ENCODE measurements at regions not wholly inside any gene's neighbourhood (a gene's known extent, or its start where the extent isn't known, plus 50 kb on each side); places are given as distances from the start of the nearest gene placed in this dataset.

DNA sequence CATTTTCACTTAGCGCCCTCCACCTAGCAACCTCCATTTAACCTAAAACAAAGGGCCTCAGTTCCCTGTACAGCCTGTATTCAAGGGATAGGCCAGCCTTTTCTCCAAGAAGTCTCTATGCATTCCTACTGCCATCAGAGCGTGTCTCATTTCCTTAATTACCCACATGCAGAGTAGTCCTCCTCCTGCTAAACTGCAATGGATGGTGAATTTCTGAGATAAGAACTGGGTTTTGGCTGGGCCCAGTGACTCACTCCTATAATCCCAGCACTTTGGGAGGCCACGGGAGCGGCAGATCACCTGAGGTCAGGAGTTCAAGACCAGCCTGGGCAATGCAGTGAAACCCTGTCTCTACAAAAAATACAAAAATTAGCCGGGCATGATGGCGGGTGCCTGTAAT lies 71.1 kb upstream of the GPR158 start:
- Histone ChIP-seq H3K27me3 (replicated peaks in 1 of 4; ENCODE audit: control insufficient read depth in 3 of 4, extremely low read depth in 1 of 4, insufficient read depth in 3 of 4, low read length in 3 of 4) (peaks cover 0 to 2% (median 0%) of the 10 kb centered on the region in 4 experiments; a peak in 1 of 7 replicates), H3K4me3 (ENCODE audit: extremely low read depth in 1 of 4, insufficient read depth in 2 of 4, low read depth in 3 of 4, low read length in 4 of 4) (no peak overlapping the region), H2BK5ac (ENCODE audit: low read depth, low read length) (no peak overlapping the region), H3K4ac (replicated peaks; ENCODE audit: insufficient read length, low read depth, low read length) (no peak overlapping the region), H2BK20ac (ENCODE audit: low read length) (no peak overlapping the region), H3K23me2 (ENCODE audit: low read depth, low read length) (no peaks in the 10 kb centered on the region), H4K8ac (ENCODE audit: extremely low read depth, insufficient read depth, low read length) (no peak overlapping the region), H2AK5ac (ENCODE audit: low read depth, low read length) (no peak overlapping the region), H3K9ac (replicated peaks in 1 of 4; ENCODE audit: extremely low read depth in 1 of 4, low read depth in 3 of 4, low read length in 3 of 4) (no peak overlapping the region), H4K5ac (ENCODE audit: insufficient read length, low read depth, low read length) (no peak overlapping the region), H3K36me3 (ENCODE audit: control insufficient read depth in 2 of 4, insufficient read depth in 4 of 4, low read length in 3 of 4) (no peaks in the 10 kb centered on the region), H4K20me1 (replicated peaks in 1 of 2; ENCODE audit: control insufficient read depth in 1 of 2, insufficient read depth in 2 of 2, low read length in 2 of 2) (no peaks in the 10 kb centered on the region), H4K91ac (replicated peaks; ENCODE audit: insufficient read length, low read length) (no peak overlapping the region), H3K56ac (replicated peaks; ENCODE audit: insufficient read length, low read depth, low read length) (no peak overlapping the region), H3K79me2 (ENCODE audit: control insufficient read depth in 1 of 2, insufficient read depth in 2 of 2, low read length in 2 of 2) (no peaks in the 10 kb centered on the region), H3K9me3 (ENCODE audit: insufficient read depth in 2 of 2, low read depth in 1 of 2, low read length in 1 of 2) (no peaks in the 10 kb centered on the region), H2BK12ac (ENCODE audit: low read depth, low read length) (no peak overlapping the region), H3K18ac (ENCODE audit: extremely low read depth, low read length) (no peak overlapping the region), H2BK15ac (ENCODE audit: low read length) (no peak overlapping the region), H3K79me1 (ENCODE audit: low read depth, low read length) (no peaks in the 10 kb centered on the region), H3K23ac (ENCODE audit: insufficient read length) (no peak overlapping the region), H3K14ac (ENCODE audit: insufficient read length) (no peak overlapping the region), H3K27ac (ENCODE audit: low read depth, low read length) (no peak overlapping the region), H2AFZ (ENCODE audit: low read length) (no peak overlapping the region), H3K4me1 (replicated peaks in 1 of 4; ENCODE audit: control insufficient read depth in 3 of 4, insufficient read depth in 4 of 4, low read length in 3 of 4) (peaks cover 2 to 16% (median 7%) of the 10 kb centered on the region in 4 experiments; a peak in 4 of 7 replicates), H3K4me2 (ENCODE audit: insufficient read depth in 1 of 2, low read depth in 2 of 2, low read length in 2 of 2) (no peak overlapping the region), H2BK120ac (replicated peaks; ENCODE audit: low read depth, low read length) (no peak overlapping the region)
- ChIA-PET CTCF (ENCODE audit: partially characterized antibody) (interaction anchor here (1.3 to 3.3 kb wide), 2 partner anchors 9 to 22 kb away, joined by 3 to 20 read pairs; no protein-coding TSS in a partner anchor), POLR2A (ENCODE audit: partially characterized antibody) (no interaction called here)
- TF ChIP-seq MAFK (IDR thresholded peaks at IDR 0.05; ENCODE audit: low read depth, low read length) (no peak), ASH2L (IDR thresholded peaks at IDR 0.05; ENCODE audit: low read length) (no peak), JUN (IDR thresholded peaks at IDR 0.05; ENCODE audit: low read depth, low read length) (no peak)
- FAIRE-seq = no peak
- WGBS, 2 experiments (ENCODE audit: extremely low coverage in 1 of 2, insufficient coverage in 1 of 2, insufficient read length in 1 of 2, insufficient replicate concordance in 2 of 2, low coverage in 1 of 2, low lambda C conversion rate in 2 of 2, missing lambda C conversion rate in 1 of 2) = 91% methylated on average over 6 of the region's 6 CpGs; no CpG with 5 or more reads in 1 of the 2 experiments
- DNase-seq (ENCODE audit: low read depth in 1 of 2, low spot score in 2 of 2) = no peak

Measured in H1 (cell line).